ENCODE measurements at regions not wholly inside any gene's neighbourhood (a gene's known extent, or its start where the extent isn't known, plus 50 kb on each side); places are given as distances from the start of the nearest gene placed in this dataset.

- Histone ChIP-seq H3K27me3 (no peaks in the 10 kb centered on the region), H3K27ac (no peak overlapping the region)
- TF ChIP-seq POLR2A (IDR thresholded peaks at IDR 0.05), result no peak
- no peak for TF ChIP-seq CTCF (IDR thresholded peaks at IDR 0.05)
Observed at GRCh38 chr2:239895116-239895515, 130.0 kb downstream of the NDUFA10 start.

GRCh38 chr2:239894276-239894675, 130.9 kb downstream of the NDUFA10 start:
- TF ChIP-seq POLR2A (IDR thresholded peaks at IDR 0.05), result no peak
- no peak for TF ChIP-seq CTCF (IDR thresholded peaks at IDR 0.05)
- no peaks in the 10 kb centered on the region for H3K27me3 ChIP-seq
- no peak overlapping the region for H3K4me3 ChIP-seq
- H3K27ac ChIP-seq, result no peak overlapping the region
- peak in 2 of 3 donors; percentile 9 to 15 for DNase-seq
- H3K9me3 ChIP-seq, result no peaks in the 10 kb centered on the region
- H3K4me1 ChIP-seq, result no peaks in the 10 kb centered on the region
- H3K36me3 ChIP-seq, result no peaks in the 10 kb centered on the region

More at GRCh38 chr2:239895116-239895515, 130.0 kb downstream of the NDUFA10 start:
- H3K4me3 ChIP-seq, result no peak overlapping the region
- no peaks in the 10 kb centered on the region for H3K9me3 ChIP-seq
- peak in 1 of 3 donors; percentile 2 for DNase-seq
- no peaks in the 10 kb centered on the region for H3K4me1 ChIP-seq
- H3K36me3 ChIP-seq, result no peaks in the 10 kb centered on the region

GRCh38 chr2:239893236-239893515, 132.0 kb downstream of the NDUFA10 start:
- peak in 1 of 3 donors; percentile 21 for DNase-seq
- TF ChIP-seq CTCF (IDR thresholded peaks at IDR 0.05) (no peak), POLR2A (IDR thresholded peaks at IDR 0.05) (no peak)
- no peaks in the 10 kb centered on the region for H3K27me3 ChIP-seq
- no peaks in the 10 kb centered on the region for H3K4me1 ChIP-seq
- no peak overlapping the region for H3K4me3 ChIP-seq
- no peaks in the 10 kb centered on the region for H3K9me3 ChIP-seq
- H3K27ac ChIP-seq, result no peak overlapping the region
- no peaks in the 10 kb centered on the region for H3K36me3 ChIP-seq

- Histone ChIP-seq H3K4me3 (no peak overlapping the region), H3K4me1 (no peaks in the 10 kb centered on the region), H3K36me3 (no peaks in the 10 kb centered on the region), H3K9me3 (no peaks in the 10 kb centered on the region), H3K27ac (no peak overlapping the region), H3K27me3 (no peaks in the 10 kb centered on the region)
- DNase-seq, result peak in 1 of 3 donors; percentile 22
- TF ChIP-seq POLR2A (IDR thresholded peaks at IDR 0.05), result no peak
- TF ChIP-seq CTCF (IDR thresholded peaks at IDR 0.05), result no peak
Observed at GRCh38 chr2:239892441-239893235, 132.5 kb downstream of the NDUFA10 start.

GRCh38 chr2:239891698-239892097, 133.4 kb downstream of the NDUFA10 start:
- DNase-seq, result no peak
- H3K4me3 ChIP-seq, result no peak overlapping the region
- H3K36me3 ChIP-seq, result no peaks in the 10 kb centered on the region
- no peak for TF ChIP-seq CTCF (IDR thresholded peaks at IDR 0.05)
- TF ChIP-seq POLR2A (IDR thresholded peaks at IDR 0.05), result no peak
- H3K4me1 ChIP-seq, result no peaks in the 10 kb centered on the region
- no peaks in the 10 kb centered on the region for H3K27me3 ChIP-seq
- no peak overlapping the region for H3K27ac ChIP-seq
- H3K9me3 ChIP-seq, result no peaks in the 10 kb centered on the region
